WTC11 (cell line): ENCODE measurements at regions not wholly inside any gene's neighbourhood (a gene's known extent, or its start where the extent isn't known, plus 50 kb on each side); places are given as distances from the start of the nearest gene placed in this dataset.

Experiments used
- ATAC-seq: fragments of 200-7000 bp; cut with Tn5 transposase; 2 replicates; pipeline ENCODE4 v1.10.0; 2021; ENCODE audit warnings: mild to moderate bottlenecking, moderate library complexity
- CTCF ChIA-PET: fragments of 300-600 bp; sonication (Branson Sonifier 250); formaldehyde crosslinking; loops from one replicate; lab custom pipeline; 2021; ENCODE audit warnings: antibody characterized with exemption; lab: Charles Lee
- POLR2A ChIA-PET: fragments of 350-600 bp; sonication (Branson Sonifier 250); formaldehyde crosslinking; loops from one replicate; lab custom pipeline; 2021; ENCODE audit warnings: antibody characterized with exemption; lab: Charles Lee
- DNase-seq: peaks from one replicate; pipeline ENCODE4 v3.0.0; 2021; ENCODE audit warnings: low spot score
- H3K27ac Mint-ChIP-seq: 2 replicates; pipeline ENCODE4 v1.8.0; 2021; ENCODE audit warnings: mixed read lengths
- H3K27me3 Mint-ChIP-seq: 2 replicates; pipeline ENCODE4 v1.8.0; 2021; ENCODE audit warnings: low read depth, mild to moderate bottlenecking, moderate library complexity, mixed read lengths
- H3K36me3 Mint-ChIP-seq: 2 replicates; pipeline ENCODE4 v1.8.0; 2021; ENCODE audit warnings: mixed read lengths
- H3K4me1 Mint-ChIP-seq: 2 replicates; pipeline ENCODE4 v1.8.0; 2022; ENCODE audit warnings: mixed read lengths
- H3K4me3 Mint-ChIP-seq: 2 replicates; pipeline ENCODE4 v1.8.0; 2021; ENCODE audit warnings: mild to moderate bottlenecking, moderate library complexity, mixed read lengths
- H3K9me3 Mint-ChIP-seq: 2 replicates; pipeline ENCODE4 v1.8.0; 2021; ENCODE audit warnings: mixed read lengths
- FOXK1 ChIP-seq: sonication (generic); formaldehyde crosslinking; IDR thresholded peaks from 2 replicates; pipeline ENCODE4 v1.8.0; 2022; ENCODE audit warnings: mild to moderate bottlenecking, moderate library complexity, missing genetic modification reagents
- GRHL2 ChIP-seq: fragments of 250-450 bp; sonication (Bioruptor Pico); IDR thresholded peaks from 2 replicates; pipeline ENCODE4 v1.8.0; 2022; ENCODE audit warnings: mild to moderate bottlenecking, moderate library complexity; ENCODE audit not compliant: insufficient replicate concordance, severe bottlenecking
- KAT7 ChIP-seq: sonication (generic); formaldehyde crosslinking; IDR thresholded peaks from 2 replicates; pipeline ENCODE4 v1.8.1; 2023; ENCODE audit warnings: missing genetic modification reagents, mild to moderate bottlenecking, borderline replicate concordance
- NR1H2 ChIP-seq: sonication (generic); formaldehyde crosslinking; IDR thresholded peaks from 2 replicates; pipeline ENCODE4 v1.9.0; 2021; ENCODE audit warnings: mild to moderate bottlenecking, moderate library complexity, missing genetic modification reagents
- OVOL2 ChIP-seq: fragments of 250-450 bp; sonication (Bioruptor Pico); IDR thresholded peaks from 2 replicates; pipeline ENCODE4 v1.9.0; 2021; ENCODE audit warnings: mild to moderate bottlenecking, borderline replicate concordance
- PRRX2 ChIP-seq: fragments of 250-450 bp; sonication (Bioruptor Pico); IDR thresholded peaks from 2 replicates; pipeline ENCODE4 v1.8.0; 2021; ENCODE audit warnings: mild to moderate bottlenecking
- SOX15 ChIP-seq: fragments of 250-450 bp; sonication (Bioruptor Pico); IDR thresholded peaks from 2 replicates; pipeline ENCODE4 v1.9.0; 2021; ENCODE audit warnings: mild to moderate bottlenecking
- SP1 ChIP-seq: sonication (generic); formaldehyde crosslinking; conservative IDR thresholded peaks from 2 replicates; pipeline ENCODE4 v1.8.1; 2022; ENCODE audit warnings: missing genetic modification reagents
- TEAD4 ChIP-seq: sonication (generic); formaldehyde crosslinking; IDR thresholded peaks from 2 replicates; pipeline ENCODE4 v1.8.0; 2022; ENCODE audit warnings: mild to moderate bottlenecking, missing genetic modification reagents
- ZNF232 ChIP-seq: sonication (generic); formaldehyde crosslinking; IDR thresholded peaks from 2 replicates; pipeline ENCODE4 v1.8.0; 2022; ENCODE audit warnings: mild to moderate bottlenecking, missing genetic modification reagents
- ZNF396 ChIP-seq: fragments of 250-450 bp; sonication (Bioruptor Pico); IDR thresholded peaks from 2 replicates; pipeline ENCODE4 v1.8.0; 2021; ENCODE audit warnings: mild to moderate bottlenecking, moderate library complexity, borderline replicate concordance
- ZNF416 ChIP-seq: fragments of 250-450 bp; sonication (Bioruptor Pico); IDR thresholded peaks from 2 replicates; pipeline ENCODE4 v1.9.0; 2021; ENCODE audit warnings: mild to moderate bottlenecking, inconsistent platforms
- ZNF423 ChIP-seq: fragments of 250-450 bp; sonication (Bioruptor Pico); IDR thresholded peaks from 2 replicates; pipeline ENCODE4 v2.1.2; 2022; ENCODE audit warnings: mild to moderate bottlenecking, moderate library complexity
- TF ChIP-seq, protein P1 (sequence below): sonication (generic); formaldehyde crosslinking; IDR thresholded peaks from 2 replicates; pipeline ENCODE4 v1.8.1; 2023; ENCODE audit warnings: mild to moderate bottlenecking, missing genetic modification reagents, borderline replicate concordance
- TF ChIP-seq, protein P2 (sequence below): sonication (generic); formaldehyde crosslinking; IDR thresholded peaks from 2 replicates; pipeline ENCODE4 v1.8.1; 2022; ENCODE audit warnings: low read depth, mild to moderate bottlenecking, moderate library complexity, missing genetic modification reagents, borderline replicate concordance
- TF ChIP-seq, protein P3 (sequence below): fragments of 250-450 bp; sonication (Bioruptor Pico); IDR thresholded peaks from 2 replicates; pipeline ENCODE4 v1.9.0; 2021; ENCODE audit warnings: mild to moderate bottlenecking, borderline replicate concordance
- TF ChIP-seq, protein P4 (sequence below): sonication (generic); formaldehyde crosslinking; IDR thresholded peaks from 2 replicates; pipeline ENCODE4 v1.8.0; 2023; ENCODE audit warnings: missing genetic modification reagents
- TF ChIP-seq, protein P5 (sequence below): sonication (generic); formaldehyde crosslinking; IDR thresholded peaks from 2 replicates; pipeline ENCODE4 v1.8.1; 2022; ENCODE audit warnings: missing genetic modification reagents, borderline replicate concordance

DNA sequence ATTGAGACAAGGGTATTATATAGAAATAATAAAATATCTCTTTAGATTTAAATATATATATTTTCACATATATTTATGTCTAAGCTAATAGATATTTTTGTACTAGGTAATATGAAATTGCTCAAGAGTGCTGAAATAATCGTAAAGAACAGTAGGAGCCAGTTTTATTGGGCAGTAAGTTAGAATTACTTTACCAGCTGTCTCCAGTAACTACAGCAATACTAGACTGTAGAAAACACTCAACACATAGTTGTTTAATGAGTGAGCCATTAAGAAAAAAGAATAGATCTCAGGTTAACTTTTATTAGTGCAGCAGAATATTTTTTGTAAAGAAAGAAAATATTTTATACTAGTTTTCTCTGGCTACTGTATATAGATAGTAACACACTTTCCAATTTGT, 715.2 kb downstream of the TRIML1 start:
- Mint-ChIP-seq H3K27ac (no peak overlapping the region), H3K36me3 (peaks cover 35% of the 10 kb centered on the region), H3K4me1 (no peaks in the 10 kb centered on the region), H3K9me3 (peaks cover 41% of the 10 kb centered on the region), H3K4me3 (no peak overlapping the region), H3K27me3 (peaks cover 6% of the 10 kb centered on the region)
- TF ChIP-seq, protein P1, sequence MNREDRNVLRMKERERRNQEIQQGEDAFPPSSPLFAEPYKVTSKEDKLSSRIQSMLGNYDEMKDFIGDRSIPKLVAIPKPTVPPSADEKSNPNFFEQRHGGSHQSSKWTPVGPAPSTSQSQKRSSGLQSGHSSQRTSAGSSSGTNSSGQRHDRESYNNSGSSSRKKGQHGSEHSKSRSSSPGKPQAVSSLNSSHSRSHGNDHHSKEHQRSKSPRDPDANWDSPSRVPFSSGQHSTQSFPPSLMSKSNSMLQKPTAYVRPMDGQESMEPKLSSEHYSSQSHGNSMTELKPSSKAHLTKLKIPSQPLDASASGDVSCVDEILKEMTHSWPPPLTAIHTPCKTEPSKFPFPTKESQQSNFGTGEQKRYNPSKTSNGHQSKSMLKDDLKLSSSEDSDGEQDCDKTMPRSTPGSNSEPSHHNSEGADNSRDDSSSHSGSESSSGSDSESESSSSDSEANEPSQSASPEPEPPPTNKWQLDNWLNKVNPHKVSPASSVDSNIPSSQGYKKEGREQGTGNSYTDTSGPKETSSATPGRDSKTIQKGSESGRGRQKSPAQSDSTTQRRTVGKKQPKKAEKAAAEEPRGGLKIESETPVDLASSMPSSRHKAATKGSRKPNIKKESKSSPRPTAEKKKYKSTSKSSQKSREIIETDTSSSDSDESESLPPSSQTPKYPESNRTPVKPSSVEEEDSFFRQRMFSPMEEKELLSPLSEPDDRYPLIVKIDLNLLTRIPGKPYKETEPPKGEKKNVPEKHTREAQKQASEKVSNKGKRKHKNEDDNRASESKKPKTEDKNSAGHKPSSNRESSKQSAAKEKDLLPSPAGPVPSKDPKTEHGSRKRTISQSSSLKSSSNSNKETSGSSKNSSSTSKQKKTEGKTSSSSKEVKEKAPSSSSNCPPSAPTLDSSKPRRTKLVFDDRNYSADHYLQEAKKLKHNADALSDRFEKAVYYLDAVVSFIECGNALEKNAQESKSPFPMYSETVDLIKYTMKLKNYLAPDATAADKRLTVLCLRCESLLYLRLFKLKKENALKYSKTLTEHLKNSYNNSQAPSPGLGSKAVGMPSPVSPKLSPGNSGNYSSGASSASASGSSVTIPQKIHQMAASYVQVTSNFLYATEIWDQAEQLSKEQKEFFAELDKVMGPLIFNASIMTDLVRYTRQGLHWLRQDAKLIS (CRISPR knock-in tag), result no peak
- no peak for TF ChIP-seq SP1
- TF ChIP-seq, protein P2, sequence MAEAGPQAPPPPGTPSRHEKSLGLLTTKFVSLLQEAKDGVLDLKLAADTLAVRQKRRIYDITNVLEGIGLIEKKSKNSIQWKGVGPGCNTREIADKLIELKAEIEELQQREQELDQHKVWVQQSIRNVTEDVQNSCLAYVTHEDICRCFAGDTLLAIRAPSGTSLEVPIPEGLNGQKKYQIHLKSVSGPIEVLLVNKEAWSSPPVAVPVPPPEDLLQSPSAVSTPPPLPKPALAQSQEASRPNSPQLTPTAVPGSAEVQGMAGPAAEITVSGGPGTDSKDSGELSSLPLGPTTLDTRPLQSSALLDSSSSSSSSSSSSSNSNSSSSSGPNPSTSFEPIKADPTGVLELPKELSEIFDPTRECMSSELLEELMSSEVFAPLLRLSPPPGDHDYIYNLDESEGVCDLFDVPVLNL (CRISPR knock-in tag), result no peak
- TF ChIP-seq, protein P3, sequence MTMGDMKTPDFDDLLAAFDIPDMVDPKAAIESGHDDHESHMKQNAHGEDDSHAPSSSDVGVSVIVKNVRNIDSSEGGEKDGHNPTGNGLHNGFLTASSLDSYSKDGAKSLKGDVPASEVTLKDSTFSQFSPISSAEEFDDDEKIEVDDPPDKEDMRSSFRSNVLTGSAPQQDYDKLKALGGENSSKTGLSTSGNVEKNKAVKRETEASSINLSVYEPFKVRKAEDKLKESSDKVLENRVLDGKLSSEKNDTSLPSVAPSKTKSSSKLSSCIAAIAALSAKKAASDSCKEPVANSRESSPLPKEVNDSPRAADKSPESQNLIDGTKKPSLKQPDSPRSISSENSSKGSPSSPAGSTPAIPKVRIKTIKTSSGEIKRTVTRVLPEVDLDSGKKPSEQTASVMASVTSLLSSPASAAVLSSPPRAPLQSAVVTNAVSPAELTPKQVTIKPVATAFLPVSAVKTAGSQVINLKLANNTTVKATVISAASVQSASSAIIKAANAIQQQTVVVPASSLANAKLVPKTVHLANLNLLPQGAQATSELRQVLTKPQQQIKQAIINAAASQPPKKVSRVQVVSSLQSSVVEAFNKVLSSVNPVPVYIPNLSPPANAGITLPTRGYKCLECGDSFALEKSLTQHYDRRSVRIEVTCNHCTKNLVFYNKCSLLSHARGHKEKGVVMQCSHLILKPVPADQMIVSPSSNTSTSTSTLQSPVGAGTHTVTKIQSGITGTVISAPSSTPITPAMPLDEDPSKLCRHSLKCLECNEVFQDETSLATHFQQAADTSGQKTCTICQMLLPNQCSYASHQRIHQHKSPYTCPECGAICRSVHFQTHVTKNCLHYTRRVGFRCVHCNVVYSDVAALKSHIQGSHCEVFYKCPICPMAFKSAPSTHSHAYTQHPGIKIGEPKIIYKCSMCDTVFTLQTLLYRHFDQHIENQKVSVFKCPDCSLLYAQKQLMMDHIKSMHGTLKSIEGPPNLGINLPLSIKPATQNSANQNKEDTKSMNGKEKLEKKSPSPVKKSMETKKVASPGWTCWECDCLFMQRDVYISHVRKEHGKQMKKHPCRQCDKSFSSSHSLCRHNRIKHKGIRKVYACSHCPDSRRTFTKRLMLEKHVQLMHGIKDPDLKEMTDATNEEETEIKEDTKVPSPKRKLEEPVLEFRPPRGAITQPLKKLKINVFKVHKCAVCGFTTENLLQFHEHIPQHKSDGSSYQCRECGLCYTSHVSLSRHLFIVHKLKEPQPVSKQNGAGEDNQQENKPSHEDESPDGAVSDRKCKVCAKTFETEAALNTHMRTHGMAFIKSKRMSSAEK, result no peak
- no peak for TF ChIP-seq KAT7 (CRISPR knock-in tag)
- no peak for TF ChIP-seq ZNF396 (CRISPR knock-in tag)
- TF ChIP-seq, protein P4, sequence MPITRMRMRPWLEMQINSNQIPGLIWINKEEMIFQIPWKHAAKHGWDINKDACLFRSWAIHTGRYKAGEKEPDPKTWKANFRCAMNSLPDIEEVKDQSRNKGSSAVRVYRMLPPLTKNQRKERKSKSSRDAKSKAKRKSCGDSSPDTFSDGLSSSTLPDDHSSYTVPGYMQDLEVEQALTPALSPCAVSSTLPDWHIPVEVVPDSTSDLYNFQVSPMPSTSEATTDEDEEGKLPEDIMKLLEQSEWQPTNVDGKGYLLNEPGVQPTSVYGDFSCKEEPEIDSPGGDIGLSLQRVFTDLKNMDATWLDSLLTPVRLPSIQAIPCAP (CRISPR knock-in tag), result no peak
- TF ChIP-seq FOXK1 (CRISPR knock-in tag), result no peak
- no peak for TF ChIP-seq SOX15
- TF ChIP-seq PRRX2 (CRISPR knock-in tag), result no peak
- TF ChIP-seq TEAD4 (CRISPR knock-in tag), result no peak
- no peak for TF ChIP-seq GRHL2
- no peak for TF ChIP-seq ZNF423
- TF ChIP-seq ZNF232 (CRISPR knock-in tag), result no peak
- TF ChIP-seq, protein P5, sequence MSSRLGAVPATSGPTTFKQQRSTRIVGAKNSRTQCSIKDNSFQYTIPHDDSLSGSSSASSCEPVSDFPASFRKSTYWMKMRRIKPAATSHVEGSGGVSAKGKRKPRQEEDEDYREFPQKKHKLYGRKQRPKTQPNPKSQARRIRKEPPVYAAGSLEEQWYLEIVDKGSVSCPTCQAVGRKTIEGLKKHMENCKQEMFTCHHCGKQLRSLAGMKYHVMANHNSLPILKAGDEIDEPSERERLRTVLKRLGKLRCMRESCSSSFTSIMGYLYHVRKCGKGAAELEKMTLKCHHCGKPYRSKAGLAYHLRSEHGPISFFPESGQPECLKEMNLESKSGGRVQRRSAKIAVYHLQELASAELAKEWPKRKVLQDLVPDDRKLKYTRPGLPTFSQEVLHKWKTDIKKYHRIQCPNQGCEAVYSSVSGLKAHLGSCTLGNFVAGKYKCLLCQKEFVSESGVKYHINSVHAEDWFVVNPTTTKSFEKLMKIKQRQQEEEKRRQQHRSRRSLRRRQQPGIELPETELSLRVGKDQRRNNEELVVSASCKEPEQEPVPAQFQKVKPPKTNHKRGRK, result no peak
- TF ChIP-seq NR1H2 (CRISPR knock-in tag), result no peak
- TF ChIP-seq OVOL2 (CRISPR knock-in tag), result no peak
- TF ChIP-seq ZNF416 (CRISPR knock-in tag), result no peak
- no peak for DNase-seq
- ATAC-seq, result no peak
- POLR2A ChIA-PET, result no interaction called here
- CTCF ChIA-PET, result no interaction called here
